HCT116 (cell line): ENCODE measurements at regions not wholly inside any gene's neighbourhood (a gene's known extent, or its start where the extent isn't known, plus 50 kb on each side); places are given as distances from the start of the nearest gene placed in this dataset.

Experiments used
- ATAC-seq: fragments of 200-7000 bp; cut with Tn5 transposase; 2 replicates; pipeline ENCODE4 v1.9.1; 2020; ENCODE audit warnings: mild to moderate bottlenecking, moderate library complexity
- BruUV-seq: library from RNA; stranded (reverse); fragments of 400-500 nt; replicated peaks from 2 replicates; lab custom pipeline; 2021; lab: Mats Ljungman, UMichigan
- CTCF ChIA-PET: fragments of 300-600 bp; sonication (Branson Sonifier 250); formaldehyde crosslinking; loops from one replicate; lab custom pipeline; 2021; ENCODE audit warnings: antibody characterized with exemption; lab: Charles Lee
- POLR2A ChIA-PET: fragments of 300-600, 350-600 bp; sonication (Branson Sonifier 250); formaldehyde crosslinking; loops from one replicate; lab custom pipeline; 2021; ENCODE audit warnings: antibody characterized with exemption; lab: Charles Lee
- RAD21 ChIA-PET, 2 experiments: fragments of 300-600 bp; sonication (Branson Sonifier 250); formaldehyde crosslinking; loops; one replicate each; lab custom pipeline; 2023; ENCODE audit warnings: low total read pairs in 2 of 2; ENCODE audit not compliant: uncharacterized antibody in 2 of 2, unreplicated experiment in 2 of 2, low non-redundant PET in 1 of 2; lab: Charles Lee
- DNase-seq: peaks from one replicate; pipeline ENCODE4 v3.0.0-alpha.2; 2010; ENCODE audit warnings: low read depth, low spot score
- H2AFZ ChIP-seq: fragments of 200-600 bp; shearing (Covaris generic), sonication (generic); 2 replicates; pipeline ENCODE4 v1.6.1; 2017; ENCODE audit warnings: low read depth, mixed run types, mixed read lengths, antibody characterized with exemption, low read length; ENCODE audit not compliant: poor library complexity, severe bottlenecking
- H3K27ac ChIP-seq: 2 replicates; pipeline ENCODE4 v1.5.1; 2012; ENCODE audit warnings: low read depth, low read length
- H3K27me3 ChIP-seq: fragments of 200-600 bp; sonication (generic); 2 replicates; pipeline ENCODE4 v1.6.1; 2016; ENCODE audit warnings: mixed run types, low read length, mixed read lengths; ENCODE audit not compliant: insufficient read depth
- H3K36me3 ChIP-seq, 2 experiments: fragments of 200-500 bp in 1 of 2; fragments of 200-600 bp in 1 of 2; sonication (Bioruptor generic) in 1 of 2; sonication (generic) in 1 of 2; 2 replicates each; pipeline versions ENCODE4 v1.5.1 to v1.6.1; 2014 to 2016; ENCODE audit warnings: low read length in 2 of 2, inconsistent platforms in 1 of 2, mixed read lengths in 1 of 2, mixed run types in 1 of 2; ENCODE audit not compliant: insufficient read depth in 2 of 2, control insufficient read depth in 1 of 2
- H3K4me1 ChIP-seq, 2 experiments: fragments of 200-600 bp in 1 of 2; sonication (generic) in 1 of 2; 2 replicates each; pipeline versions ENCODE4 v1.5.1 to v1.6.1; 2012 to 2017; ENCODE audit warnings: low read length in 2 of 2, inconsistent platforms in 1 of 2, mild to moderate bottlenecking in 1 of 2, mixed read lengths in 1 of 2, mixed run types in 1 of 2, moderate library complexity in 1 of 2; ENCODE audit not compliant: insufficient read depth in 2 of 2, control insufficient read depth in 1 of 2
- H3K4me2 ChIP-seq: fragments of 200-600 bp; sonication (generic); 2 replicates; pipeline ENCODE4 v1.6.1; 2017; ENCODE audit warnings: mixed run types, low read length, mixed read lengths
- H3K4me3 ChIP-seq, 2 experiments: fragments of 200-600 bp in 1 of 2; sonication (generic) in 1 of 2; replicated peaks in 1 of 2; 2 replicates each; pipeline ENCODE4 v1.5.1; 2011 to 2016; ENCODE audit warnings: low read length in 2 of 2, control low read depth in 1 of 2, low read depth in 1 of 2, mild to moderate bottlenecking in 1 of 2, mixed read lengths in 1 of 2, mixed run types in 1 of 2
- H3K79me2 ChIP-seq: fragments of 200-600 bp; sonication (generic); 2 replicates; pipeline ENCODE4 v1.6.1; 2017; ENCODE audit warnings: mild to moderate bottlenecking, mixed run types, low read length, moderate library complexity, mixed read lengths; ENCODE audit not compliant: insufficient read depth
- H3K9ac ChIP-seq: fragments of 200-600 bp; sonication (generic); 2 replicates; pipeline ENCODE4 v1.6.1; 2016; ENCODE audit warnings: low read length, mixed read lengths
- H3K9me2 ChIP-seq: fragments of 200-600 bp; sonication (generic), shearing (Covaris generic); 2 replicates; pipeline ENCODE4 v1.6.1; 2017; ENCODE audit warnings: mixed run types, mild to moderate bottlenecking, moderate library complexity; ENCODE audit not compliant: insufficient read depth
- H3K9me3 ChIP-seq, 2 experiments: fragments of 200-500 bp in 1 of 2; fragments of 200-600 bp in 1 of 2; sonication (Bioruptor generic) in 1 of 2; sonication (generic) in 1 of 2; 2 replicates each; pipeline ENCODE4 v1.6.1; 2014 to 2017; ENCODE audit warnings: low read length in 2 of 2, mixed read lengths in 2 of 2, inconsistent platforms in 1 of 2, low read depth in 1 of 2, mild to moderate bottlenecking in 1 of 2, mixed run types in 1 of 2, moderate library complexity in 1 of 2; ENCODE audit not compliant: control insufficient read depth in 1 of 2, insufficient read depth in 1 of 2
- H4K20me1 ChIP-seq: fragments of 200-600 bp; sonication (generic), shearing (Covaris generic); 2 replicates; pipeline ENCODE4 v1.6.1; 2017; ENCODE audit warnings: mixed run types, mild to moderate bottlenecking, moderate library complexity; ENCODE audit not compliant: insufficient read depth
- CBX3 ChIP-seq: IDR thresholded peaks from 2 replicates; pipeline ENCODE4 v1.6.1; 2012; ENCODE audit warnings: low read depth
- EGR1 ChIP-seq: IDR thresholded peaks from 2 replicates; pipeline ENCODE4 v1.6.1; 2012; ENCODE audit warnings: low read depth
- FOSL1 ChIP-seq: IDR thresholded peaks from 2 replicates; pipeline ENCODE4 v1.6.1; 2012; ENCODE audit warnings: low read depth
- SIN3A ChIP-seq: IDR thresholded peaks from 2 replicates; pipeline ENCODE4 v1.6.1; 2012; ENCODE audit warnings: low read depth
- SRF ChIP-seq: IDR thresholded peaks from 2 replicates; pipeline ENCODE4 v1.6.1; 2012; ENCODE audit warnings: low read depth
- ZFX ChIP-seq: fragments of 450-650 bp; IDR thresholded peaks from 2 replicates; pipeline ENCODE4 v1.6.1; 2017
- intact Hi-C: fragments of 100-400 bp; cut with micrococcal nuclease; formaldehyde crosslinking; loops from 2 replicates; pipeline ENCODE4 v1.10.0; 2022
- TF ChIP-seq, protein P1 (sequence below), 3 experiments: fragments of 200-600 bp in 1 of 3; sonication (generic) in 1 of 3; IDR thresholded peaks in 2 of 3; conservative IDR thresholded peaks in 1 of 3; 2 replicates each; pipeline ENCODE4 v1.5.1; 2012 to 2017; ENCODE audit warnings: low read depth in 2 of 3, low read length in 2 of 3, antibody characterized with exemption in 1 of 3, borderline replicate concordance in 1 of 3, control low read depth in 1 of 3, mild to moderate bottlenecking in 1 of 3, mixed read lengths in 1 of 3, mixed run types in 1 of 3, moderate library complexity in 1 of 3; ENCODE audit not compliant: insufficient read depth in 1 of 3
- TF ChIP-seq, protein P2 (sequence below): IDR thresholded peaks from 2 replicates; pipeline ENCODE4 v1.6.1; 2012
- TF ChIP-seq, protein P3 (sequence below): IDR thresholded peaks from 2 replicates; pipeline ENCODE4 v1.6.1; 2011; ENCODE audit warnings: mild to moderate bottlenecking, low read length, moderate library complexity; ENCODE audit not compliant: insufficient replicate concordance; ENCODE audit errors: extremely low read depth
- TF ChIP-seq, protein P4 (sequence below): IDR thresholded peaks from 2 replicates; pipeline ENCODE4 v1.6.1; 2012; ENCODE audit warnings: low read depth

DNA sequence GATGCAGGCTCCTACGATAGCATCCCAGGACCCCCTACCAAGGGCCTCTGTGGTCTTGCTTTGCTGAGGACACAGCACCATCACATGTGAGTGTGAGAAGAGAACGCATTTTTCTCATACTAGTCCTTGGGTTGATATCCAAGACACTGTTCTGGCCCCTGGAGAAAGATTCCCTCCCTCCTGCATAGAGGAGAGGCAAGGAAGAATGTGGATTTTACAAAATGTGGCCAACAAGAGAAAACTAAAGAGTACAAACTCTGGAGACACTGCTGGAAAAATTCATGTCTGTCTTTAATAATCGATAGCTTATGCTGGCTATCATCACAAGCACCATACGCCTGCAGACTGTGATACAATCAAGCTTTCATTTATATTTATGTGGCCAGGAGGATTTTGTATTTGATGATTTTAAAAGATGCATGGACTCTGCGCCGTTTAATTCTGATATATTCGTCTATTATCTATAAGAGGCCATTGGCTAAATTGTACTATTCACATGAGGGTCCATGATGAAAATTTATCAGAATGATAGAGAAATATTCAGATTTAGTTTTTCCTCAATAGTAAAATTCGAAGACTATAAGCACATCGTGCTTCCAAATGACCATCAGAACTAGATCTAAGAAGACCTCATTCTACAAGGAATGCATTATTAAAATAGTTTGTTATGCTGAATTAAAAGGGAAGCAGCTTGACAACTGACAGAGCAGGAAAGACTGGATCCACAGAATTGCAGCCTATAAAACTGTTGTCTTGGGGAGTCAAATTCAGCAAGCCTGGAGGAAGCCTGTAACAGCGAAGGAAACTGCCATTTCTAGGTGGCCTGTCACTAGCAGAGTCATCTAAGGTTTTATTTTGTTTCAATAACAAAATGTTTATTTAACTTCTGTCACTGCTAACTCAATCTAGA, 578.7 kb downstream of the DIAPH3 start (continued):
- TF ChIP-seq, protein P1, sequence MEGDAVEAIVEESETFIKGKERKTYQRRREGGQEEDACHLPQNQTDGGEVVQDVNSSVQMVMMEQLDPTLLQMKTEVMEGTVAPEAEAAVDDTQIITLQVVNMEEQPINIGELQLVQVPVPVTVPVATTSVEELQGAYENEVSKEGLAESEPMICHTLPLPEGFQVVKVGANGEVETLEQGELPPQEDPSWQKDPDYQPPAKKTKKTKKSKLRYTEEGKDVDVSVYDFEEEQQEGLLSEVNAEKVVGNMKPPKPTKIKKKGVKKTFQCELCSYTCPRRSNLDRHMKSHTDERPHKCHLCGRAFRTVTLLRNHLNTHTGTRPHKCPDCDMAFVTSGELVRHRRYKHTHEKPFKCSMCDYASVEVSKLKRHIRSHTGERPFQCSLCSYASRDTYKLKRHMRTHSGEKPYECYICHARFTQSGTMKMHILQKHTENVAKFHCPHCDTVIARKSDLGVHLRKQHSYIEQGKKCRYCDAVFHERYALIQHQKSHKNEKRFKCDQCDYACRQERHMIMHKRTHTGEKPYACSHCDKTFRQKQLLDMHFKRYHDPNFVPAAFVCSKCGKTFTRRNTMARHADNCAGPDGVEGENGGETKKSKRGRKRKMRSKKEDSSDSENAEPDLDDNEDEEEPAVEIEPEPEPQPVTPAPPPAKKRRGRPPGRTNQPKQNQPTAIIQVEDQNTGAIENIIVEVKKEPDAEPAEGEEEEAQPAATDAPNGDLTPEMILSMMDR (IDR thresholded peaks at IDR 0.05 in 2 of 3, conservative IDR thresholded peaks at IDR 0.05 in 1 of 3; ENCODE audit: borderline replicate concordance in 1 of 3, insufficient read depth in 1 of 3, low read depth in 2 of 3, low read length in 2 of 3) = no peak
- TF ChIP-seq SRF (no peak), FOSL1 (no peak)
- TF ChIP-seq, protein P2, sequence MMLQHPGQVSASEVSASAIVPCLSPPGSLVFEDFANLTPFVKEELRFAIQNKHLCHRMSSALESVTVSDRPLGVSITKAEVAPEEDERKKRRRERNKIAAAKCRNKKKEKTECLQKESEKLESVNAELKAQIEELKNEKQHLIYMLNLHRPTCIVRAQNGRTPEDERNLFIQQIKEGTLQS = no peak

DNA sequence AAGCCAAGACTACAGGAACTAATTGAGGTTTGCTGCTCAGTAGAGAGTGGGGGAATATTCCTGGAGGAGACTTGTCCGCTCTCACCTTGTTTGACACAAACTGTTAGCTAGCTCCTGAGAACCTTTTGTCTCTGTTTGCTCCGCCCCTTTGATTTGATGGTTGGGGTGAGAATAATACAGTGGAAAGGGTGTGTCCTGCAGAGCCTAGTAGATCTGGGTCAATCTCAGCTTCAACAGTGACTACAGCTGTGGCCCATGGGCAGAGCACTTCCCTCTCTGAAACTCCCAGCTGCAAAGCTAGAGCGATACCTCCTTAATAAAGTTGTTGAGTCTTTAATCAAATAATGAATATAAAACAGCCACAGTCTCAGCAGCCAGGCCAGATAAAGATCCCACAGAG, 576.7 kb downstream of the DIAPH3 start:
- DNase-seq (no peak), ATAC-seq (no peak)
- RAD21 ChIA-PET = no interaction called here
- Histone ChIP-seq H3K9me2 (no peaks in the 10 kb centered on the region), H3K79me2 (no peaks in the 10 kb centered on the region), H2AFZ (no peak overlapping the region), H3K4me1 (no peaks in the 10 kb centered on the region), H3K4me3 (no peak overlapping the region), H3K27me3 (peaks cover 17% of the 10 kb centered on the region; the same call in 1 of the 2 replicates), H3K36me3 (no peaks in the 10 kb centered on the region), H3K27ac (no peak overlapping the region), H3K4me2 (no peak overlapping the region), H4K20me1 (no peaks in the 10 kb centered on the region), H3K9ac (no peak overlapping the region), H3K9me3 (no peaks in the 10 kb centered on the region)
- TF ChIP-seq, protein P3, sequence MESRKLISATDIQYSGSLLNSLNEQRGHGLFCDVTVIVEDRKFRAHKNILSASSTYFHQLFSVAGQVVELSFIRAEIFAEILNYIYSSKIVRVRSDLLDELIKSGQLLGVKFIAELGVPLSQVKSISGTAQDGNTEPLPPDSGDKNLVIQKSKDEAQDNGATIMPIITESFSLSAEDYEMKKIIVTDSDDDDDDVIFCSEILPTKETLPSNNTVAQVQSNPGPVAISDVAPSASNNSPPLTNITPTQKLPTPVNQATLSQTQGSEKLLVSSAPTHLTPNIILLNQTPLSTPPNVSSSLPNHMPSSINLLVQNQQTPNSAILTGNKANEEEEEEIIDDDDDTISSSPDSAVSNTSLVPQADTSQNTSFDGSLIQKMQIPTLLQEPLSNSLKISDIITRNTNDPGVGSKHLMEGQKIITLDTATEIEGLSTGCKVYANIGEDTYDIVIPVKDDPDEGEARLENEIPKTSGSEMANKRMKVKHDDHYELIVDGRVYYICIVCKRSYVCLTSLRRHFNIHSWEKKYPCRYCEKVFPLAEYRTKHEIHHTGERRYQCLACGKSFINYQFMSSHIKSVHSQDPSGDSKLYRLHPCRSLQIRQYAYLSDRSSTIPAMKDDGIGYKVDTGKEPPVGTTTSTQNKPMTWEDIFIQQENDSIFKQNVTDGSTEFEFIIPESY = no peak
- TF ChIP-seq, protein P4, sequence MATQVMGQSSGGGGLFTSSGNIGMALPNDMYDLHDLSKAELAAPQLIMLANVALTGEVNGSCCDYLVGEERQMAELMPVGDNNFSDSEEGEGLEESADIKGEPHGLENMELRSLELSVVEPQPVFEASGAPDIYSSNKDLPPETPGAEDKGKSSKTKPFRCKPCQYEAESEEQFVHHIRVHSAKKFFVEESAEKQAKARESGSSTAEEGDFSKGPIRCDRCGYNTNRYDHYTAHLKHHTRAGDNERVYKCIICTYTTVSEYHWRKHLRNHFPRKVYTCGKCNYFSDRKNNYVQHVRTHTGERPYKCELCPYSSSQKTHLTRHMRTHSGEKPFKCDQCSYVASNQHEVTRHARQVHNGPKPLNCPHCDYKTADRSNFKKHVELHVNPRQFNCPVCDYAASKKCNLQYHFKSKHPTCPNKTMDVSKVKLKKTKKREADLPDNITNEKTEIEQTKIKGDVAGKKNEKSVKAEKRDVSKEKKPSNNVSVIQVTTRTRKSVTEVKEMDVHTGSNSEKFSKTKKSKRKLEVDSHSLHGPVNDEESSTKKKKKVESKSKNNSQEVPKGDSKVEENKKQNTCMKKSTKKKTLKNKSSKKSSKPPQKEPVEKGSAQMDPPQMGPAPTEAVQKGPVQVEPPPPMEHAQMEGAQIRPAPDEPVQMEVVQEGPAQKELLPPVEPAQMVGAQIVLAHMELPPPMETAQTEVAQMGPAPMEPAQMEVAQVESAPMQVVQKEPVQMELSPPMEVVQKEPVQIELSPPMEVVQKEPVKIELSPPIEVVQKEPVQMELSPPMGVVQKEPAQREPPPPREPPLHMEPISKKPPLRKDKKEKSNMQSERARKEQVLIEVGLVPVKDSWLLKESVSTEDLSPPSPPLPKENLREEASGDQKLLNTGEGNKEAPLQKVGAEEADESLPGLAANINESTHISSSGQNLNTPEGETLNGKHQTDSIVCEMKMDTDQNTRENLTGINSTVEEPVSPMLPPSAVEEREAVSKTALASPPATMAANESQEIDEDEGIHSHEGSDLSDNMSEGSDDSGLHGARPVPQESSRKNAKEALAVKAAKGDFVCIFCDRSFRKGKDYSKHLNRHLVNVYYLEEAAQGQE = no peak
- TF ChIP-seq FOSL1 (no peak), CBX3 (no peak), SIN3A (no peak), ZFX (no peak), EGR1 (no peak)
- no TSS peak for BruUV-seq
- POLR2A ChIA-PET = no interaction called here
- CTCF ChIA-PET = no interaction called here
- intact Hi-C loops = no loop called here
